ENCODE measurements at regions not wholly inside any gene's neighbourhood (a gene's known extent, or its start where the extent isn't known, plus 50 kb on each side); places are given as distances from the start of the nearest gene placed in this dataset.

DNA sequence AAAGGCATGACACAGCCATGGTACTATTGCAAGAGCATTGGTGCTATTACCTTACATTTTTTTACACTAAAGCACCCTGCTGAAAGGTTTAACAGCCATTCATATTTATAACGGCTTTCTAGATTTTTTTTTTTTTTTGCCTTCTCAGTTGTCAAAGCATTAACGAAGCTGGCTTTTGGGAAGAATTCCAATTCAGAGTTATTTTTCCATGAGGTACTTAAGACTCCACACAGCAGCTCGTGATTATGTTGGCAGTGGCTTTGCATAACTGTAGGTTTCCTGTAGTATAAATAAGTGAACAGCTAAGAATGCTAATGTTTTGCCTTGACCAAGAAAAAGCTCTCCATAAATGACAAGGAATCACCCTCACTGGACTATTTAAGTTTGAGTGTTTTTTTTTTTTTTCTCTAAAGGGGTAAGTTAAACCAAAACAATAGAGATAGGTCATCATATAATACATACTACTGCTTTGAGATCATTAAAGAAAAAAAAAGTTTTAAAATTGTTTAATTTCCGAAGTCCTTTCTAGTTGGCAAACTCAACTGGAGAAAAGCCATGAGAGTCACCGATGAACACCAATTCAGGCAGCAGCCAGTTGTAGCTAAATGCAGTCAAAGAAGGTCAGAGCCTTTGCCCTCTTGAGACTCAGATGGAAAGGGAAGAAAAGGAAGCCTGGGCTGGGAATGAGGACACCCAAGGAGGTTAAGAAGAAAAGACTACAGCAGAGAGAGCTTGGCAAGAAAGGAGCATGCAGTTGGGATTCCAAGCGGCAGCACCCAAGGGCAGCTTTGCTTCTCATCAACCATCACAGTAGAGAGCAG lies 187.4 kb upstream of the NCKAP5 start:
- no peak overlapping the region for H2AK5ac ChIP-seq (ENCODE audit: low read depth, low read length)
- H2BK12ac ChIP-seq (ENCODE audit: low read depth, low read length) = no peak overlapping the region
- H3K18ac ChIP-seq (ENCODE audit: extremely low read depth, low read length) = no peak overlapping the region
- H3K23me2 ChIP-seq (ENCODE audit: low read depth, low read length) = no peaks in the 10 kb centered on the region
- H3K4ac ChIP-seq (replicated peaks; ENCODE audit: insufficient read length, low read depth, low read length) = no peak overlapping the region
- H3K23ac ChIP-seq (ENCODE audit: insufficient read length) = no peak overlapping the region
- no peak overlapping the region for H3K14ac ChIP-seq (ENCODE audit: insufficient read length)
- H3K4me1 ChIP-seq (replicated peaks in 1 of 4; ENCODE audit: control insufficient read depth in 3 of 4, insufficient read depth in 4 of 4, low read length in 3 of 4) = no peaks in the 10 kb centered on the region; a peak in 2 of 7 replicates
- no peak overlapping the region for H3K56ac ChIP-seq (replicated peaks; ENCODE audit: insufficient read length, low read depth, low read length)
- H2AFZ ChIP-seq (ENCODE audit: low read length) = peak overlapping the region; percentile 6; the same call in 1 of the 2 replicates
- H3K79me1 ChIP-seq (ENCODE audit: low read depth, low read length) = no peaks in the 10 kb centered on the region
- H2BK5ac ChIP-seq (ENCODE audit: low read depth, low read length) = no peak overlapping the region
- CTCF ChIA-PET (ENCODE audit: partially characterized antibody) = interaction anchor here (0.8 to 1.4 kb wide), 3 partner anchors 11 to 493 kb away, joined by 3 to 6 read pairs (median 3); no protein-coding TSS in a partner anchor
- H3K27ac ChIP-seq (ENCODE audit: low read depth, low read length) = no peak overlapping the region
- H4K20me1 ChIP-seq (replicated peaks in 1 of 2; ENCODE audit: control insufficient read depth in 1 of 2, insufficient read depth in 2 of 2, low read length in 2 of 2) = no peaks in the 10 kb centered on the region
- no peaks in the 10 kb centered on the region for H3K9me3 ChIP-seq (ENCODE audit: insufficient read depth in 2 of 2, low read depth in 1 of 2, low read length in 1 of 2)
- no peaks in the 10 kb centered on the region for H3K36me3 ChIP-seq (ENCODE audit: control insufficient read depth in 2 of 4, insufficient read depth in 4 of 4, low read length in 3 of 4)
- no peak overlapping the region for H4K8ac ChIP-seq (ENCODE audit: extremely low read depth, insufficient read depth, low read length)
- no peak overlapping the region for H3K4me2 ChIP-seq (ENCODE audit: insufficient read depth in 1 of 2, low read depth in 2 of 2, low read length in 2 of 2)
- H3K79me2 ChIP-seq (ENCODE audit: control insufficient read depth in 1 of 2, insufficient read depth in 2 of 2, low read length in 2 of 2) = no peaks in the 10 kb centered on the region
- DNase-seq (ENCODE audit: low read depth in 1 of 2, low spot score in 2 of 2) = no peak
- no peaks in the 10 kb centered on the region for H3K27me3 ChIP-seq (replicated peaks in 1 of 4; ENCODE audit: control insufficient read depth in 3 of 4, extremely low read depth in 1 of 4, insufficient read depth in 3 of 4, low read length in 3 of 4)
- H3K9ac ChIP-seq (replicated peaks in 1 of 4; ENCODE audit: extremely low read depth in 1 of 4, low read depth in 3 of 4, low read length in 3 of 4) = peak overlapping the region in 1 of 4 experiments; percentile 34; a peak in 1 of 7 replicates
- no peak overlapping the region for H3K4me3 ChIP-seq (ENCODE audit: extremely low read depth in 1 of 4, insufficient read depth in 2 of 4, low read depth in 3 of 4, low read length in 4 of 4)
- H4K91ac ChIP-seq (replicated peaks; ENCODE audit: insufficient read length, low read length) = no peak overlapping the region
- no peak overlapping the region for H2BK20ac ChIP-seq (ENCODE audit: low read length)
- POLR2A ChIA-PET (ENCODE audit: partially characterized antibody) = no interaction called here
- H4K5ac ChIP-seq (ENCODE audit: insufficient read length, low read depth, low read length) = no peak overlapping the region
- H2BK15ac ChIP-seq (ENCODE audit: low read length) = no peak overlapping the region
- H2BK120ac ChIP-seq (replicated peaks; ENCODE audit: low read depth, low read length) = no peak overlapping the region
- no peak for FAIRE-seq
- WGBS, 2 experiments (ENCODE audit: extremely low coverage in 1 of 2, insufficient coverage in 1 of 2, insufficient read length in 1 of 2, insufficient replicate concordance in 2 of 2, low coverage in 1 of 2, low lambda C conversion rate in 2 of 2, missing lambda C conversion rate in 1 of 2) = 76% methylated on average over 6 of the region's 6 CpGs; no CpG with 5 or more reads in 1 of the 2 experiments
- no peak for TF ChIP-seq SUZ12 (IDR thresholded peaks at IDR 0.05; ENCODE audit: low read length)
- no peak for TF ChIP-seq SP1 (IDR thresholded peaks at IDR 0.05; ENCODE audit: low read depth, low read length)
- no peak for TF ChIP-seq BACH1 (IDR thresholded peaks at IDR 0.05; ENCODE audit: low read length)
- TF ChIP-seq HDAC6 (IDR thresholded peaks at IDR 0.05; ENCODE audit: low read depth, low read length) = no peak
- TF ChIP-seq SP4 (IDR thresholded peaks at IDR 0.05; ENCODE audit: low read length) = no peak
- no peak for TF ChIP-seq EGR1 (IDR thresholded peaks at IDR 0.05; ENCODE audit: borderline replicate concordance, low read depth, low read length)
- TF ChIP-seq POU5F1 (IDR thresholded peaks at IDR 0.05; ENCODE audit: low read depth, low read length) = no peak
- TF ChIP-seq, protein P1, sequence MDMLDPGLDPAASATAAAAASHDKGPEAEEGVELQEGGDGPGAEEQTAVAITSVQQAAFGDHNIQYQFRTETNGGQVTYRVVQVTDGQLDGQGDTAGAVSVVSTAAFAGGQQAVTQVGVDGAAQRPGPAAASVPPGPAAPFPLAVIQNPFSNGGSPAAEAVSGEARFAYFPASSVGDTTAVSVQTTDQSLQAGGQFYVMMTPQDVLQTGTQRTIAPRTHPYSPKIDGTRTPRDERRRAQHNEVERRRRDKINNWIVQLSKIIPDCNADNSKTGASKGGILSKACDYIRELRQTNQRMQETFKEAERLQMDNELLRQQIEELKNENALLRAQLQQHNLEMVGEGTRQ (IDR thresholded peaks at IDR 0.05; ENCODE audit: low read length) = no peak
- TF ChIP-seq, protein P2, sequence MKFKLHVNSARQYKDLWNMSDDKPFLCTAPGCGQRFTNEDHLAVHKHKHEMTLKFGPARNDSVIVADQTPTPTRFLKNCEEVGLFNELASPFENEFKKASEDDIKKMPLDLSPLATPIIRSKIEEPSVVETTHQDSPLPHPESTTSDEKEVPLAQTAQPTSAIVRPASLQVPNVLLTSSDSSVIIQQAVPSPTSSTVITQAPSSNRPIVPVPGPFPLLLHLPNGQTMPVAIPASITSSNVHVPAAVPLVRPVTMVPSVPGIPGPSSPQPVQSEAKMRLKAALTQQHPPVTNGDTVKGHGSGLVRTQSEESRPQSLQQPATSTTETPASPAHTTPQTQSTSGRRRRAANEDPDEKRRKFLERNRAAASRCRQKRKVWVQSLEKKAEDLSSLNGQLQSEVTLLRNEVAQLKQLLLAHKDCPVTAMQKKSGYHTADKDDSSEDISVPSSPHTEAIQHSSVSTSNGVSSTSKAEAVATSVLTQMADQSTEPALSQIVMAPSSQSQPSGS (IDR thresholded peaks at IDR 0.05; ENCODE audit: low read length) = no peak
- TF ChIP-seq KDM5A (IDR thresholded peaks at IDR 0.05; ENCODE audit: low read length) = no peak
- no peak for TF ChIP-seq POLR2AphosphoS5 (IDR thresholded peaks at IDR 0.05; ENCODE audit: low read depth, low read length)

Measured in H1 (cell line).